SK-N-SH treated with all-trans-retinoic acid at 6 μM for 48 hours (cell line): ENCODE measurements at regions not wholly inside any gene's neighbourhood (a gene's known extent, or its start where the extent isn't known, plus 50 kb on each side); places are given as distances from the start of the nearest gene placed in this dataset.

Experiments used
- ARNTL ChIP-seq: fragments of 450-650 bp; formaldehyde crosslinking; IDR thresholded peaks from 2 replicates; pipeline ENCODE4 v1.5.0; 2020; ENCODE audit warnings: low read depth, mild to moderate bottlenecking, moderate library complexity, borderline replicate concordance
- PPARA ChIP-seq: fragments of 250-450 bp; sonication (Bioruptor Pico); IDR thresholded peaks from 2 replicates; pipeline ENCODE4 v1.5.0; 2020; ENCODE audit warnings: mild to moderate bottlenecking, borderline replicate concordance
- RARB ChIP-seq: fragments of 250-450 bp; sonication (Bioruptor Pico); IDR thresholded peaks from 2 replicates; pipeline ENCODE4 v1.8.0; 2021; ENCODE audit warnings: mild to moderate bottlenecking, moderate library complexity
- ZFP3 ChIP-seq: fragments of 250-450 bp; sonication (Bioruptor Pico); IDR thresholded peaks from 2 replicates; pipeline ENCODE4 v1.5.0; 2020; ENCODE audit warnings: mild to moderate bottlenecking, moderate library complexity
- ZNF565 ChIP-seq: fragments of 450-650 bp; formaldehyde crosslinking; conservative IDR thresholded peaks from 2 replicates; pipeline ENCODE4 v1.5.0; 2020; ENCODE audit warnings: low read depth, mild to moderate bottlenecking, moderate library complexity

DNA sequence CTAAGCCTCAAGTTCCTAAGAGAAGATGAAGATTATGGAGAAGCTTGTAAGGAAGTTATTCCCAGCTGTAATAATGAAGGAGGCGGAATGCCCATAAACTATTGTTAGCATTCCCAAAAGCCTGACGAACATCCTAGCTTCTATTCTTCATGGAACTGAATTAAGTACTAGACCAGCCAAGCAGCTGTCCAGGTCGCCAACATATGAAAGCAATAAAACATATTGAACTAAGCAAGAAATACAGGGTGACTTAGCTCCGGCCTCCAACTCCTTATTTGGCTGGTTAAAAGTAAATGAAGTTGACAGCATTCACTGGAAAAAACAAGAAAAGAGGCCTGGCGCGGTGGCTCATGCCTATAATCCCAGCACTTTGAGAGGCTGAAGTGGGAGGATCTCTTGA is 174.0 kb upstream of the TPM1 start:
- TF ChIP-seq ZFP3 (CRISPR knock-in tag) (no peak), RARB (CRISPR knock-in tag) (no peak), PPARA (CRISPR knock-in tag) (no peak), ZNF565 (CRISPR knock-in tag) (no peak), ARNTL (no peak)
